ENCODE measurements at regions not wholly inside any gene's neighbourhood (a gene's known extent, or its start where the extent isn't known, plus 50 kb on each side); places are given as distances from the start of the nearest gene placed in this dataset.

DNA sequence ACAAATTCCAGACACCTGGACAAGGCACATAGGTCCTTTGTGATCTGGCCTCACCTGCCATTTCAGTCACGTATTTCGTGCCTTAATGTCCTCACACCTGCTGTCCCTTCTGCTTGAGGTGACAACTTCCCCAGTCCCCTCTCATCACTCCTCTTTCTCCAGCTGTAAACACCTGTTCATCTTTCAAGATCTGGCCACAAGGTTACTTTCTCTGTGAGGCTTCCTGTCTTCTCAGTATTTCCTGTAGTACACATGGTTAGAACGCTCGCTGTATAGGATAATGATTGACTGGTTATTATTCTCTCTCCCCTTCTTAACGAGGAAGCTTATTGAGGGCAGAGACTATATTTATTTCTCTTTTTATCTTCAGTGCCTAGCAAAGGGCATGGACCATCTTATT is 74.5 kb upstream of the PMFBP1 start:
- Histone ChIP-seq H3K9me3 (ENCODE audit: control insufficient read depth, insufficient read depth, low read depth, low read length) (no peaks in the 10 kb centered on the region), H3K4me1 (ENCODE audit: control insufficient read depth, insufficient read depth, low read length) (no peaks in the 10 kb centered on the region), H3K27ac (ENCODE audit: extremely low read depth, low read depth, low read length) (no peak overlapping the region), H3K36me3 (ENCODE audit: control insufficient read depth in 2 of 2, insufficient read depth in 1 of 2, low read length in 2 of 2) (no peaks in the 10 kb centered on the region), H3K4me3 (ENCODE audit: low read depth, low read length) (no peak overlapping the region)
- POLR2A ChIA-PET: no interaction called here
- CTCF ChIA-PET: interaction anchor here (0.9 kb wide), 1 partner anchor 221 kb away, joined by 5 read pairs; no protein-coding TSS in a partner anchor
- TF ChIP-seq ZNF19 (tag by site-specific recombination; IDR thresholded peaks at IDR 0.05; ENCODE audit: low read depth) (no peak), KLF1 (tag by site-specific recombination; IDR thresholded peaks at IDR 0.05) (no peak), ZNF169 (tag by site-specific recombination; IDR thresholded peaks at IDR 0.05) (no peak), ZNF394 (tag by site-specific recombination; IDR thresholded peaks at IDR 0.05; ENCODE audit: borderline replicate concordance) (no peak), ZNF37A (tag by site-specific recombination; IDR thresholded peaks at IDR 0.05) (no peak), ZNF404 (tag by site-specific recombination; IDR thresholded peaks at IDR 0.05) (no peak), ZNF175 (tag by site-specific recombination; IDR thresholded peaks at IDR 0.05) (no peak)
- TF ChIP-seq, protein P1, sequence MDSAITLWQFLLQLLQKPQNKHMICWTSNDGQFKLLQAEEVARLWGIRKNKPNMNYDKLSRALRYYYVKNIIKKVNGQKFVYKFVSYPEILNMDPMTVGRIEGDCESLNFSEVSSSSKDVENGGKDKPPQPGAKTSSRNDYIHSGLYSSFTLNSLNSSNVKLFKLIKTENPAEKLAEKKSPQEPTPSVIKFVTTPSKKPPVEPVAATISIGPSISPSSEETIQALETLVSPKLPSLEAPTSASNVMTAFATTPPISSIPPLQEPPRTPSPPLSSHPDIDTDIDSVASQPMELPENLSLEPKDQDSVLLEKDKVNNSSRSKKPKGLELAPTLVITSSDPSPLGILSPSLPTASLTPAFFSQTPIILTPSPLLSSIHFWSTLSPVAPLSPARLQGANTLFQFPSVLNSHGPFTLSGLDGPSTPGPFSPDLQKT (IDR thresholded peaks at IDR 0.05; ENCODE audit: borderline replicate concordance, low read depth, low read length): no peak

- TF ChIP-seq PATZ1 (tag by site-specific recombination; IDR thresholded peaks at IDR 0.05) (no peak), ZNF768 (tag by site-specific recombination; IDR thresholded peaks at IDR 0.05) (no peak), ZSCAN18 (tag by site-specific recombination; IDR thresholded peaks at IDR 0.05) (no peak), KLF1 (tag by site-specific recombination; IDR thresholded peaks at IDR 0.05) (no peak), ZNF529 (tag by site-specific recombination; IDR thresholded peaks at IDR 0.05; ENCODE audit: insufficient replicate concordance) (no peak), ZNF280C (tag by site-specific recombination; IDR thresholded peaks at IDR 0.05) (no peak), ZNF645 (tag by site-specific recombination; IDR thresholded peaks at IDR 0.05) (no peak), GLI2 (tag by site-specific recombination; IDR thresholded peaks at IDR 0.05; ENCODE audit: borderline replicate concordance, low read depth) (no peak), SP7 (tag by site-specific recombination; IDR thresholded peaks at IDR 0.05) (no peak), SCRT1 (tag by site-specific recombination; IDR thresholded peaks at IDR 0.05; ENCODE audit: borderline replicate concordance) (no peak), MYNN (tag by site-specific recombination; IDR thresholded peaks at IDR 0.05; ENCODE audit: borderline replicate concordance) (no peak), KLF7 (tag by site-specific recombination; IDR thresholded peaks at IDR 0.05; ENCODE audit: borderline replicate concordance) (no peak), ZNF157 (tag by site-specific recombination; IDR thresholded peaks at IDR 0.05) (no peak), ZNF664 (tag by site-specific recombination; IDR thresholded peaks at IDR 0.05) (no peak), HOXA7 (CRISPR knock-in tag; IDR thresholded peaks at IDR 0.05; ENCODE audit: borderline replicate concordance) (no peak)
- TF ChIP-seq, protein P2, sequence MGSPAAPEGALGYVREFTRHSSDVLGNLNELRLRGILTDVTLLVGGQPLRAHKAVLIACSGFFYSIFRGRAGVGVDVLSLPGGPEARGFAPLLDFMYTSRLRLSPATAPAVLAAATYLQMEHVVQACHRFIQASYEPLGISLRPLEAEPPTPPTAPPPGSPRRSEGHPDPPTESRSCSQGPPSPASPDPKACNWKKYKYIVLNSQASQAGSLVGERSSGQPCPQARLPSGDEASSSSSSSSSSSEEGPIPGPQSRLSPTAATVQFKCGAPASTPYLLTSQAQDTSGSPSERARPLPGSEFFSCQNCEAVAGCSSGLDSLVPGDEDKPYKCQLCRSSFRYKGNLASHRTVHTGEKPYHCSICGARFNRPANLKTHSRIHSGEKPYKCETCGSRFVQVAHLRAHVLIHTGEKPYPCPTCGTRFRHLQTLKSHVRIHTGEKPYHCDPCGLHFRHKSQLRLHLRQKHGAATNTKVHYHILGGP (tag by site-specific recombination; IDR thresholded peaks at IDR 0.05): no peak
- CTCF ChIA-PET: no interaction called here
- Histone ChIP-seq H3K36me3 (ENCODE audit: control insufficient read depth in 2 of 2, insufficient read depth in 1 of 2, low read length in 2 of 2) (no peaks in the 10 kb centered on the region), H3K4me1 (ENCODE audit: control insufficient read depth, insufficient read depth, low read length) (no peaks in the 10 kb centered on the region), H3K27ac (ENCODE audit: extremely low read depth, low read depth, low read length) (no peak overlapping the region), H3K9me3 (ENCODE audit: control insufficient read depth, insufficient read depth, low read depth, low read length) (no peaks in the 10 kb centered on the region), H3K4me3 (ENCODE audit: low read depth, low read length) (no peak overlapping the region)
- POLR2A ChIA-PET: no interaction called here
These were observed 72.9 kb upstream of the PMFBP1 start for GRCh38 chr16:72244853-72245252.
